ENCODE measurements at regions not wholly inside any gene's neighbourhood (a gene's known extent, or its start where the extent isn't known, plus 50 kb on each side); places are given as distances from the start of the nearest gene placed in this dataset.

- H3K4me1 ChIP-seq (ENCODE audit: control insufficient read depth in 3 of 3, insufficient read depth in 3 of 3, low read length in 3 of 3), result no peaks in the 10 kb centered on the region
- no peak overlapping the region for H3K4me3 ChIP-seq (ENCODE audit: low read length in 3 of 3)
- no peak overlapping the region for H3K27ac ChIP-seq (ENCODE audit: low read depth, low read length)
- no peaks in the 10 kb centered on the region for H3K36me3 ChIP-seq (ENCODE audit: control insufficient read depth in 3 of 3, insufficient read depth in 3 of 3, low read length in 3 of 3)
- H3K27me3 ChIP-seq (ENCODE audit: control insufficient read depth in 3 of 3, insufficient read depth in 3 of 3, low read length in 3 of 3), result peaks cover 0 to 2% (median 0%) of the 10 kb centered on the region in 3 donors
- no peaks in the 10 kb centered on the region for H3K9me3 ChIP-seq (ENCODE audit: control insufficient read depth in 3 of 3, low read length in 3 of 3)
- no peak overlapping the region for H3K9ac ChIP-seq (ENCODE audit: low read depth in 1 of 3, low read length in 3 of 3)
Observed at GRCh38 chr1:87961992-87962391, 633.3 kb downstream of the LMO4 start.

- Histone ChIP-seq H3K27ac (ENCODE audit: low read depth, low read length) (no peak overlapping the region), H3K4me1 (ENCODE audit: control insufficient read depth in 3 of 3, insufficient read depth in 3 of 3, low read length in 3 of 3) (peaks cover 0 to 6% (median 0%) of the 10 kb centered on the region in 3 donors), H3K36me3 (ENCODE audit: control insufficient read depth in 3 of 3, insufficient read depth in 3 of 3, low read length in 3 of 3) (no peaks in the 10 kb centered on the region), H3K9ac (ENCODE audit: low read depth in 1 of 3, low read length in 3 of 3) (no peak overlapping the region), H3K9me3 (ENCODE audit: control insufficient read depth in 3 of 3, low read length in 3 of 3) (no peaks in the 10 kb centered on the region), H3K4me3 (ENCODE audit: low read length in 3 of 3) (no peak overlapping the region), H3K27me3 (ENCODE audit: control insufficient read depth in 3 of 3, insufficient read depth in 3 of 3, low read length in 3 of 3) (peaks cover 0 to 2% (median 0%) of the 10 kb centered on the region in 3 donors)
Observed at GRCh38 chr1:87963556-87963955, 634.9 kb downstream of the LMO4 start.

GRCh38 chr1:87965193-87965592 is 636.5 kb downstream of the LMO4 start:
- no peaks in the 10 kb centered on the region for H3K27me3 ChIP-seq (ENCODE audit: control insufficient read depth in 3 of 3, insufficient read depth in 3 of 3, low read length in 3 of 3)
- H3K27ac ChIP-seq (ENCODE audit: low read depth, low read length), result no peak overlapping the region
- H3K36me3 ChIP-seq (ENCODE audit: control insufficient read depth in 3 of 3, insufficient read depth in 3 of 3, low read length in 3 of 3), result no peaks in the 10 kb centered on the region
- H3K9ac ChIP-seq (ENCODE audit: low read depth in 1 of 3, low read length in 3 of 3), result no peak overlapping the region
- no peaks in the 10 kb centered on the region for H3K9me3 ChIP-seq (ENCODE audit: control insufficient read depth in 3 of 3, low read length in 3 of 3)
- peaks cover 0 to 6% (median 0%) of the 10 kb centered on the region in 3 donors for H3K4me1 ChIP-seq (ENCODE audit: control insufficient read depth in 3 of 3, insufficient read depth in 3 of 3, low read length in 3 of 3)
- H3K4me3 ChIP-seq (ENCODE audit: low read length in 3 of 3), result no peak overlapping the region

GRCh38 chr1:87968197-87968955 is 639.7 kb downstream of the LMO4 start:
- Histone ChIP-seq H3K36me3 (ENCODE audit: control insufficient read depth in 3 of 3, insufficient read depth in 3 of 3, low read length in 3 of 3) (no peaks in the 10 kb centered on the region), H3K4me1 (ENCODE audit: control insufficient read depth in 3 of 3, insufficient read depth in 3 of 3, low read length in 3 of 3) (peaks cover 0 to 6% (median 0%) of the 10 kb centered on the region in 3 donors), H3K9ac (ENCODE audit: low read depth in 1 of 3, low read length in 3 of 3) (no peak overlapping the region), H3K27ac (ENCODE audit: low read depth, low read length) (peak overlapping the region; percentile 16), H3K27me3 (ENCODE audit: control insufficient read depth in 3 of 3, insufficient read depth in 3 of 3, low read length in 3 of 3) (no peaks in the 10 kb centered on the region), H3K9me3 (ENCODE audit: control insufficient read depth in 3 of 3, low read length in 3 of 3) (no peaks in the 10 kb centered on the region), H3K4me3 (ENCODE audit: low read length in 3 of 3) (no peak overlapping the region)

- Histone ChIP-seq H3K9me3 (ENCODE audit: control insufficient read depth in 3 of 3, low read length in 3 of 3) (no peaks in the 10 kb centered on the region), H3K36me3 (ENCODE audit: control insufficient read depth in 3 of 3, insufficient read depth in 3 of 3, low read length in 3 of 3) (no peaks in the 10 kb centered on the region), H3K9ac (ENCODE audit: low read depth in 1 of 3, low read length in 3 of 3) (no peak overlapping the region), H3K4me1 (ENCODE audit: control insufficient read depth in 3 of 3, insufficient read depth in 3 of 3, low read length in 3 of 3) (peaks cover 0 to 6% (median 0%) of the 10 kb centered on the region in 3 donors), H3K27ac (ENCODE audit: low read depth, low read length) (no peak overlapping the region), H3K4me3 (ENCODE audit: low read length in 3 of 3) (no peak overlapping the region), H3K27me3 (ENCODE audit: control insufficient read depth in 3 of 3, insufficient read depth in 3 of 3, low read length in 3 of 3) (no peaks in the 10 kb centered on the region)
Observed at GRCh38 chr1:87969040-87969439, 640.4 kb downstream of the LMO4 start.

DNA sequence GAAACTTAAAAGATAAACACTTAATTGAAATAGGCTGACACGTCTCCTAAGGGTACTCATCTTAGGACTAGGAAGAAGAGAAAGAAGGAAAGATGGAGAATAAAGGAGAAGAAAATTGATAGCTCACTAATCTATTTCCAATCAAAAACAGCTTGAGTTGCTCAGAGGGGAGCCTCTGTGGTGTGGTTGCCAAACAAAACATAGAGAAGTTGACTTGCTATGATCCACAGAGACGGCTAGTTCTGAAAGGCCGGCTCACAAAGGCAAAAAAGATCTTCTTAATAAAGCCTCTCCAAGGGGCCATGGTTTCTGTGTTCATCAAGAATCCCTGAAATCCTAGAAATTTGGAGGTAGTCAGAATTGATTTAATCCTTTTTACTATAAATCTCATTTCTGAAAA is 644.1 kb downstream of the LMO4 start:
- Histone ChIP-seq H3K4me3 (ENCODE audit: low read length in 3 of 3) (no peak overlapping the region), H3K9ac (ENCODE audit: low read depth in 1 of 3, low read length in 3 of 3) (no peak overlapping the region), H3K4me1 (ENCODE audit: control insufficient read depth in 3 of 3, insufficient read depth in 3 of 3, low read length in 3 of 3) (peaks cover 0 to 5% (median 0%) of the 10 kb centered on the region in 3 donors), H3K27me3 (ENCODE audit: control insufficient read depth in 3 of 3, insufficient read depth in 3 of 3, low read length in 3 of 3) (no peaks in the 10 kb centered on the region), H3K36me3 (ENCODE audit: control insufficient read depth in 3 of 3, insufficient read depth in 3 of 3, low read length in 3 of 3) (no peaks in the 10 kb centered on the region), H3K27ac (ENCODE audit: low read depth, low read length) (no peak overlapping the region), H3K9me3 (ENCODE audit: control insufficient read depth in 3 of 3, low read length in 3 of 3) (no peaks in the 10 kb centered on the region)

- Histone ChIP-seq H3K27ac (ENCODE audit: low read depth, low read length) (no peak overlapping the region), H3K9me3 (ENCODE audit: control insufficient read depth in 3 of 3, low read length in 3 of 3) (no peaks in the 10 kb centered on the region), H3K4me1 (ENCODE audit: control insufficient read depth in 3 of 3, insufficient read depth in 3 of 3, low read length in 3 of 3) (no peaks in the 10 kb centered on the region), H3K9ac (ENCODE audit: low read depth in 1 of 3, low read length in 3 of 3) (no peak overlapping the region), H3K36me3 (ENCODE audit: control insufficient read depth in 3 of 3, insufficient read depth in 3 of 3, low read length in 3 of 3) (no peaks in the 10 kb centered on the region), H3K27me3 (ENCODE audit: control insufficient read depth in 3 of 3, insufficient read depth in 3 of 3, low read length in 3 of 3) (no peaks in the 10 kb centered on the region), H3K4me3 (ENCODE audit: low read length in 3 of 3) (no peak overlapping the region)
Observed at GRCh38 chr1:87973896-87974295, 645.2 kb downstream of the LMO4 start.

GRCh38 chr1:87976316-87976715 is 647.6 kb downstream of the LMO4 start:
- H3K27me3 ChIP-seq (ENCODE audit: control insufficient read depth in 3 of 3, insufficient read depth in 3 of 3, low read length in 3 of 3), result no peaks in the 10 kb centered on the region
- H3K36me3 ChIP-seq (ENCODE audit: control insufficient read depth in 3 of 3, insufficient read depth in 3 of 3, low read length in 3 of 3), result no peaks in the 10 kb centered on the region

GRCh38 chr1:87977145-87977544 is 648.5 kb downstream of the LMO4 start:
- no peaks in the 10 kb centered on the region for H3K36me3 ChIP-seq (ENCODE audit: control insufficient read depth in 3 of 3, insufficient read depth in 3 of 3, low read length in 3 of 3)
- H3K9ac ChIP-seq (ENCODE audit: low read depth in 1 of 3, low read length in 3 of 3), result no peak overlapping the region
- no peak overlapping the region for H3K27ac ChIP-seq (ENCODE audit: low read depth, low read length)
- no peak overlapping the region for H3K4me3 ChIP-seq (ENCODE audit: low read length in 3 of 3)
- H3K9me3 ChIP-seq (ENCODE audit: control insufficient read depth in 3 of 3, low read length in 3 of 3), result no peaks in the 10 kb centered on the region
- no peaks in the 10 kb centered on the region for H3K4me1 ChIP-seq (ENCODE audit: control insufficient read depth in 3 of 3, insufficient read depth in 3 of 3, low read length in 3 of 3)
- no peaks in the 10 kb centered on the region for H3K27me3 ChIP-seq (ENCODE audit: control insufficient read depth in 3 of 3, insufficient read depth in 3 of 3, low read length in 3 of 3)

More at GRCh38 chr1:87976316-87976715, 647.6 kb downstream of the LMO4 start:
- Histone ChIP-seq H3K4me3 (ENCODE audit: low read length in 3 of 3) (no peak overlapping the region), H3K4me1 (ENCODE audit: control insufficient read depth in 3 of 3, insufficient read depth in 3 of 3, low read length in 3 of 3) (no peaks in the 10 kb centered on the region), H3K9ac (ENCODE audit: low read depth in 1 of 3, low read length in 3 of 3) (no peak overlapping the region), H3K27ac (ENCODE audit: low read depth, low read length) (no peak overlapping the region), H3K9me3 (ENCODE audit: control insufficient read depth in 3 of 3, low read length in 3 of 3) (no peaks in the 10 kb centered on the region)

GRCh38 chr1:87979079-87979478 is 650.4 kb downstream of the LMO4 start:
- Histone ChIP-seq H3K9me3 (ENCODE audit: control insufficient read depth in 3 of 3, low read length in 3 of 3) (no peaks in the 10 kb centered on the region), H3K9ac (ENCODE audit: low read depth in 1 of 3, low read length in 3 of 3) (no peak overlapping the region), H3K27ac (ENCODE audit: low read depth, low read length) (no peak overlapping the region)

More at GRCh38 chr1:87979079-87979478, 650.4 kb downstream of the LMO4 start:
- Histone ChIP-seq H3K4me1 (ENCODE audit: control insufficient read depth in 3 of 3, insufficient read depth in 3 of 3, low read length in 3 of 3) (no peaks in the 10 kb centered on the region), H3K27me3 (ENCODE audit: control insufficient read depth in 3 of 3, insufficient read depth in 3 of 3, low read length in 3 of 3) (peaks cover 0 to 2% (median 0%) of the 10 kb centered on the region in 3 donors), H3K4me3 (ENCODE audit: low read length in 3 of 3) (no peak overlapping the region), H3K36me3 (ENCODE audit: control insufficient read depth in 3 of 3, insufficient read depth in 3 of 3, low read length in 3 of 3) (no peaks in the 10 kb centered on the region)

Measured in skeletal muscle tissue (tissue), 3 donors.